ENCODE measurements at regions not wholly inside any gene's neighbourhood (a gene's known extent, or its start where the extent isn't known, plus 50 kb on each side); places are given as distances from the start of the nearest gene placed in this dataset.

DNA sequence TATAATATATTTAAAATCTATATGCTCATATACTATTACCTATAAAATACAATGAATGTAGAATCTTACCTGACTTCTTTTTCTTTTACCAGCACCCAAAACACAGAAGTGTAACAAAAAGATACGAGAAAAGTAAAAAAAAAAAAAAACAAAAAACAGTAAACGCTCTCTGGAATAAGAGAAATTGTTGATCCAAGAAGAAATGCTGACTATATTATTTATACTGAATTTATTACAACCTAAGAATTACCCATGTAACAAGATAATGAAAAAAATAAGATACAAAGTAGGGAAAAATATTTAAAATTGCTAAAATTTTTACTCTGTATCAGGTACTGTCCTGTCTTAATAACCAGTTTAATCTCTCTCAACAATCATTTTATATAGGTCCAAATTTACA is 787.9 kb upstream of the MAN1A1 start:
- Histone ChIP-seq H3K79me2 (ENCODE audit: control insufficient read depth, insufficient read depth, low read length) (no peaks in the 10 kb centered on the region), H3K18ac (ENCODE audit: low read length) (no peak overlapping the region), H3K27ac (ENCODE audit: low read depth, low read length) (no peak overlapping the region), H3K36me3 (ENCODE audit: control insufficient read depth, insufficient read depth, low read length) (no peaks in the 10 kb centered on the region), H3K9ac (ENCODE audit: low read length) (no peak overlapping the region), H3K4me3 (ENCODE audit: low read length) (no peak overlapping the region), H3K79me1 (ENCODE audit: low read length) (no peaks in the 10 kb centered on the region), H2BK15ac (replicated peaks; ENCODE audit: low read depth) (no peak overlapping the region), H3K4me1 (ENCODE audit: control insufficient read depth, low read depth, low read length) (no peaks in the 10 kb centered on the region), H4K5ac (ENCODE audit: low read length) (no peak overlapping the region), H2BK5ac (ENCODE audit: low read length) (no peak overlapping the region), H4K8ac (ENCODE audit: low read depth, low read length) (no peak overlapping the region), H2BK120ac (ENCODE audit: low read depth, low read length) (no peak overlapping the region), H2AK5ac (ENCODE audit: low read length) (no peak overlapping the region), H3K27me3 (ENCODE audit: insufficient read depth, low read length, poor library complexity) (no peaks in the 10 kb centered on the region), H3K4ac (ENCODE audit: low read depth, low read length) (no peak overlapping the region), H3K56ac (ENCODE audit: low read length) (no peak overlapping the region), H3K4me2 (ENCODE audit: low read length) (no peak overlapping the region), H3K23ac (ENCODE audit: low read length) (no peak overlapping the region)
- WGBS (ENCODE audit: extremely low coverage, insufficient coverage, low lambda C conversion rate): no CpG with 5 or more reads among the region's 2 CpGs
- DNase-seq: no peak

DNA sequence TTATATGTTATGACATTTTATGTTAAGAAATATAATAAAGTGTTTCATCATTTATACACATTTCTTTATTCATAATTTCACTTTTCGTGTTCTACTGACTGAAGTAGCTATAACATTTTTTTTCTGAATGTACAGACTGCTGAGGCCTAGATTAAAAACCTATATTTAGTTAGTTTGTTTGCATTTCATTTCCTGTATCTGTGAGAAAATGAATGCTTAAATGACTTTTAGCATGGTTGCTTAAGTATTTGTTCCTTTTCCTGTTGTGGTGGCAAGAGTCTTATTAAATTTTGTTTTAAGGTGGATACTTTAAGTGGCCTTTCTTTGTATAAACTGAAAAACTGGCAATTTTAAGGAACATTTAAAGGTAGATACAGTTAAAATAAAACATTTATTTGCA is 779.7 kb upstream of the MAN1A1 start:
- Histone ChIP-seq H2BK5ac (ENCODE audit: low read length) (no peak overlapping the region), H3K36me3 (ENCODE audit: control insufficient read depth, insufficient read depth, low read length) (no peaks in the 10 kb centered on the region), H3K23ac (ENCODE audit: low read length) (no peak overlapping the region), H3K4me3 (ENCODE audit: low read length) (no peak overlapping the region), H4K8ac (ENCODE audit: low read depth, low read length) (no peak overlapping the region), H3K27me3 (ENCODE audit: insufficient read depth, low read length, poor library complexity) (no peaks in the 10 kb centered on the region), H2BK120ac (ENCODE audit: low read depth, low read length) (no peak overlapping the region), H2AK5ac (ENCODE audit: low read length) (no peak overlapping the region), H3K9ac (ENCODE audit: low read length) (no peak overlapping the region), H3K4ac (ENCODE audit: low read depth, low read length) (no peak overlapping the region), H2BK15ac (replicated peaks; ENCODE audit: low read depth) (no peak overlapping the region), H3K56ac (ENCODE audit: low read length) (no peak overlapping the region), H3K4me2 (ENCODE audit: low read length) (no peak overlapping the region), H3K4me1 (ENCODE audit: control insufficient read depth, low read depth, low read length) (no peaks in the 10 kb centered on the region), H3K79me1 (ENCODE audit: low read length) (no peaks in the 10 kb centered on the region), H3K79me2 (ENCODE audit: control insufficient read depth, insufficient read depth, low read length) (no peaks in the 10 kb centered on the region), H4K5ac (ENCODE audit: low read length) (no peak overlapping the region), H3K27ac (ENCODE audit: low read depth, low read length) (no peak overlapping the region), H3K18ac (ENCODE audit: low read length) (no peak overlapping the region)
- WGBS (ENCODE audit: extremely low coverage, insufficient coverage, low lambda C conversion rate): no CpG with 5 or more reads among the region's 1 CpG
- DNase-seq: no peak

GRCh38 chr6:120122401-120122800 is 772.8 kb upstream of the MAN1A1 start:
- Histone ChIP-seq H3K4me2 (ENCODE audit: low read length) (no peak overlapping the region), H2BK5ac (ENCODE audit: low read length) (no peak overlapping the region), H3K56ac (ENCODE audit: low read length) (no peak overlapping the region), H3K36me3 (ENCODE audit: control insufficient read depth, insufficient read depth, low read length) (no peaks in the 10 kb centered on the region), H3K23ac (ENCODE audit: low read length) (no peak overlapping the region), H3K4me3 (ENCODE audit: low read length) (no peak overlapping the region), H3K27me3 (ENCODE audit: insufficient read depth, low read length, poor library complexity) (no peaks in the 10 kb centered on the region), H2AK5ac (ENCODE audit: low read length) (no peak overlapping the region), H3K79me1 (ENCODE audit: low read length) (no peaks in the 10 kb centered on the region), H3K4ac (ENCODE audit: low read depth, low read length) (no peak overlapping the region), H4K8ac (ENCODE audit: low read depth, low read length) (no peak overlapping the region), H3K27ac (ENCODE audit: low read depth, low read length) (no peak overlapping the region), H2BK120ac (ENCODE audit: low read depth, low read length) (no peak overlapping the region), H3K4me1 (ENCODE audit: control insufficient read depth, low read depth, low read length) (no peaks in the 10 kb centered on the region), H2BK15ac (replicated peaks; ENCODE audit: low read depth) (no peak overlapping the region), H3K79me2 (ENCODE audit: control insufficient read depth, insufficient read depth, low read length) (no peaks in the 10 kb centered on the region), H3K9ac (ENCODE audit: low read length) (no peak overlapping the region), H4K5ac (ENCODE audit: low read length) (no peak overlapping the region), H3K18ac (ENCODE audit: low read length) (no peak overlapping the region)
- DNase-seq: no peak
- WGBS (ENCODE audit: extremely low coverage, insufficient coverage, low lambda C conversion rate): no CpG with 5 or more reads among the region's 2 CpGs

GRCh38 chr6:120116343-120116742 is 766.8 kb upstream of the MAN1A1 start:
- H3K79me2 ChIP-seq (ENCODE audit: control insufficient read depth, insufficient read depth, low read length): no peaks in the 10 kb centered on the region
- no peak for DNase-seq

DNA sequence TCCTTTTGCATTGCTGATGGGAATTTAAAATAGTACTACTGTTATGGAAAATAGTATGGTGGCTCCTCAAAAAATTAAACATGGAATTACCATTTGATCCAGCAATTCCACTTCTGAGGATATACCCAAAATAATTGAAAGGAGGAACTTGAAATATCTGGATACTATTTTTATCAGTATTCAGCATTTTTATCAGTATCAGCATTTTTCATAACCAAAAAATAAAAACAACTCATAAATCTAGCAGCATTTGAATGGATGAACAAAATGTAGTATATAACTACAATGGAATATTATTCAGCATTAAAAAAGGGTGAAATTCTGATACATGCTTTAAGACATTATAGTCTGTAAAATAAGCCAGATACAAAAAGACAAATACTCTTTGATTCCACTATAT is 763.4 kb upstream of the MAN1A1 start:
- Histone ChIP-seq H3K18ac (ENCODE audit: low read length) (no peak overlapping the region), H3K56ac (ENCODE audit: low read length) (no peak overlapping the region), H3K4ac (ENCODE audit: low read depth, low read length) (no peak overlapping the region), H3K79me1 (ENCODE audit: low read length) (no peaks in the 10 kb centered on the region), H2AK5ac (ENCODE audit: low read length) (no peak overlapping the region), H2BK15ac (replicated peaks; ENCODE audit: low read depth) (no peak overlapping the region), H3K23ac (ENCODE audit: low read length) (no peak overlapping the region), H4K8ac (ENCODE audit: low read depth, low read length) (no peak overlapping the region), H3K79me2 (ENCODE audit: control insufficient read depth, insufficient read depth, low read length) (no peaks in the 10 kb centered on the region), H3K4me2 (ENCODE audit: low read length) (no peak overlapping the region), H3K9ac (ENCODE audit: low read length) (no peak overlapping the region), H3K4me1 (ENCODE audit: control insufficient read depth, low read depth, low read length) (no peaks in the 10 kb centered on the region), H3K36me3 (ENCODE audit: control insufficient read depth, insufficient read depth, low read length) (no peaks in the 10 kb centered on the region), H3K27ac (ENCODE audit: low read depth, low read length) (no peak overlapping the region), H3K27me3 (ENCODE audit: insufficient read depth, low read length, poor library complexity) (no peaks in the 10 kb centered on the region), H2BK120ac (ENCODE audit: low read depth, low read length) (no peak overlapping the region), H2BK5ac (ENCODE audit: low read length) (no peak overlapping the region), H4K5ac (ENCODE audit: low read length) (no peak overlapping the region), H3K4me3 (ENCODE audit: low read length) (no peak overlapping the region)
- DNase-seq: no peak

More at GRCh38 chr6:120116343-120116742, 766.8 kb upstream of the MAN1A1 start:
- Histone ChIP-seq H4K8ac (ENCODE audit: low read depth, low read length) (no peak overlapping the region), H3K79me1 (ENCODE audit: low read length) (no peaks in the 10 kb centered on the region), H3K4ac (ENCODE audit: low read depth, low read length) (no peak overlapping the region), H3K23ac (ENCODE audit: low read length) (no peak overlapping the region), H3K4me2 (ENCODE audit: low read length) (no peak overlapping the region), H3K36me3 (ENCODE audit: control insufficient read depth, insufficient read depth, low read length) (no peaks in the 10 kb centered on the region), H3K27ac (ENCODE audit: low read depth, low read length) (no peak overlapping the region), H3K4me3 (ENCODE audit: low read length) (no peak overlapping the region), H3K56ac (ENCODE audit: low read length) (no peak overlapping the region), H2BK15ac (replicated peaks; ENCODE audit: low read depth) (no peak overlapping the region), H3K9ac (ENCODE audit: low read length) (no peak overlapping the region), H2BK5ac (ENCODE audit: low read length) (no peak overlapping the region), H3K4me1 (ENCODE audit: control insufficient read depth, low read depth, low read length) (no peaks in the 10 kb centered on the region), H4K5ac (ENCODE audit: low read length) (no peak overlapping the region), H3K27me3 (ENCODE audit: insufficient read depth, low read length, poor library complexity) (no peaks in the 10 kb centered on the region), H3K18ac (ENCODE audit: low read length) (no peak overlapping the region), H2BK120ac (ENCODE audit: low read depth, low read length) (no peak overlapping the region), H2AK5ac (ENCODE audit: low read length) (no peak overlapping the region)
- WGBS (ENCODE audit: extremely low coverage, insufficient coverage, low lambda C conversion rate): no CpG with 5 or more reads among the region's 2 CpGs

- H2BK120ac ChIP-seq (ENCODE audit: low read depth, low read length): no peak overlapping the region
- no peak overlapping the region for H2BK15ac ChIP-seq (replicated peaks; ENCODE audit: low read depth)
- H3K9ac ChIP-seq (ENCODE audit: low read length): no peak overlapping the region
- H3K79me1 ChIP-seq (ENCODE audit: low read length): no peaks in the 10 kb centered on the region
- H3K79me2 ChIP-seq (ENCODE audit: control insufficient read depth, insufficient read depth, low read length): no peaks in the 10 kb centered on the region
- H3K27ac ChIP-seq (ENCODE audit: low read depth, low read length): no peak overlapping the region
- H3K27me3 ChIP-seq (ENCODE audit: insufficient read depth, low read length, poor library complexity): no peaks in the 10 kb centered on the region
- WGBS (ENCODE audit: extremely low coverage, insufficient coverage, low lambda C conversion rate): no CpG with 5 or more reads among the region's 4 CpGs
- H3K18ac ChIP-seq (ENCODE audit: low read length): no peak overlapping the region
- no peaks in the 10 kb centered on the region for H3K4me1 ChIP-seq (ENCODE audit: control insufficient read depth, low read depth, low read length)
- no peak overlapping the region for H3K4me2 ChIP-seq (ENCODE audit: low read length)
- H4K8ac ChIP-seq (ENCODE audit: low read depth, low read length): no peak overlapping the region
- no peak overlapping the region for H3K23ac ChIP-seq (ENCODE audit: low read length)
- no peak overlapping the region for H3K4me3 ChIP-seq (ENCODE audit: low read length)
- H2AK5ac ChIP-seq (ENCODE audit: low read length): no peak overlapping the region
- no peak for DNase-seq
- no peak overlapping the region for H2BK5ac ChIP-seq (ENCODE audit: low read length)
- H4K5ac ChIP-seq (ENCODE audit: low read length): no peak overlapping the region
- H3K36me3 ChIP-seq (ENCODE audit: control insufficient read depth, insufficient read depth, low read length): no peaks in the 10 kb centered on the region
- H3K4ac ChIP-seq (ENCODE audit: low read depth, low read length): no peak overlapping the region
- H3K56ac ChIP-seq (ENCODE audit: low read length): no peak overlapping the region
Measured at GRCh38 chr6:120111001-120111400, 761.4 kb upstream of the MAN1A1 start.

Measured in mesendoderm (in vitro differentiated cells).